Myocyte (in vitro differentiated cells): ENCODE measurements at regions not wholly inside any gene's neighbourhood (a gene's known extent, or its start where the extent isn't known, plus 50 kb on each side); places are given as distances from the start of the nearest gene placed in this dataset.

Experiments
- DNase-seq: peaks from one replicate; pipeline ENCODE4 v3.0.0-alpha.2; 2012; ENCODE audit warnings: low read depth

- DNase-seq = no peak
Measured at GRCh38 chr1:80495806-80496205, 1304.9 kb upstream of the ADGRL2 start.

GRCh38 chr1:80472145-80472544 lies 1328.6 kb upstream of the ADGRL2 start:
- no peak for DNase-seq

GRCh38 chr1:80468356-80468755 lies 1332.4 kb upstream of the ADGRL2 start:
- no peak for DNase-seq

GRCh38 chr1:80462006-80462405 lies 1338.7 kb upstream of the ADGRL2 start:
- DNase-seq = no peak

- no peak for DNase-seq
Measured at GRCh38 chr1:80457409-80457808, 1343.3 kb upstream of the ADGRL2 start.

GRCh38 chr1:80453775-80454174 lies 1347.0 kb upstream of the ADGRL2 start:
- no peak for DNase-seq

- no peak for DNase-seq
Measured at GRCh38 chr1:80450711-80451110, 1350.0 kb upstream of the ADGRL2 start.

GRCh38 chr1:80448081-80448480 lies 1352.7 kb upstream of the ADGRL2 start:
- DNase-seq = peak; percentile 59

- DNase-seq = no peak
Measured at GRCh38 chr1:80447526-80447925, 1353.2 kb upstream of the ADGRL2 start.

GRCh38 chr1:80445033-80445432 lies 1355.7 kb upstream of the ADGRL2 start:
- peak; percentile 56 for DNase-seq

- peak; percentile 82 for DNase-seq
Measured at GRCh38 chr1:80444171-80444570, 1356.6 kb upstream of the ADGRL2 start.

- DNase-seq = peak; percentile 41
Measured at GRCh38 chr1:80441664-80442063, 1359.1 kb upstream of the ADGRL2 start.

GRCh38 chr1:80436851-80437250 lies 1363.9 kb upstream of the ADGRL2 start:
- no peak for DNase-seq

- DNase-seq = peak; percentile 50
Measured at GRCh38 chr1:80427881-80428280, 1372.9 kb upstream of the ADGRL2 start.

- no peak for DNase-seq
Measured at GRCh38 chr1:80424249-80424648, 1376.5 kb upstream of the ADGRL2 start.

GRCh38 chr1:80418134-80418533 lies 1382.6 kb upstream of the ADGRL2 start:
- no peak for DNase-seq

- DNase-seq = peak; percentile 67
Measured at GRCh38 chr1:80417671-80418070, 1383.1 kb upstream of the ADGRL2 start.

GRCh38 chr1:80413969-80414368 lies 1386.8 kb upstream of the ADGRL2 start:
- no peak for DNase-seq

- DNase-seq = no peak
Measured at GRCh38 chr1:80410233-80410632, 1390.5 kb upstream of the ADGRL2 start.

- no peak for DNase-seq
Measured at GRCh38 chr1:80403471-80403893, 1397.0 kb upstream of the ADGRL4 start.

GRCh38 chr1:80402625-80403024 lies 1396.1 kb upstream of the ADGRL4 start:
- no peak for DNase-seq

- DNase-seq = peak; percentile 53
Measured at GRCh38 chr1:80401757-80402156, 1395.2 kb upstream of the ADGRL4 start.

GRCh38 chr1:80392529-80392928 lies 1386.0 kb upstream of the ADGRL4 start:
- DNase-seq = no peak

GRCh38 chr1:80385650-80386049 lies 1379.1 kb upstream of the ADGRL4 start:
- DNase-seq = no peak
